Naive thymus-derived CD4-positive, alpha-beta T cell (primary cell): ENCODE measurements at regions not wholly inside any gene's neighbourhood (a gene's known extent, or its start where the extent isn't known, plus 50 kb on each side); places are given as distances from the start of the nearest gene placed in this dataset.
"Not testable (repeated sequence)": the region's sequence is repeated elsewhere in the genome, so short reads cannot be mapped to it uniquely, and the experiment has no call there.

ENCODE experiments used
- ATAC-seq: fragments of 150-1000 bp; cut with Tn5 transposase; 2 replicates; pipeline ENCODE4 v1.10.0; 2021; ENCODE audit warnings: mild to moderate bottlenecking, moderate library complexity
- CTCF ChIA-PET: fragments of 350-600 bp; sonication (Branson Sonifier 250); formaldehyde crosslinking; loops from one replicate; lab custom pipeline; 2021; ENCODE audit warnings: antibody characterized with exemption; lab: Charles Lee
- POLR2A ChIA-PET: fragments of 350-600 bp; sonication (Branson Sonifier 250); formaldehyde crosslinking; loops from one replicate; lab custom pipeline; 2021; ENCODE audit warnings: antibody characterized with exemption, inconsistent platforms; lab: Charles Lee
- DNase-seq, 9 donors: peaks; one replicate each; pipeline versions ENCODE4 v3.0.0 to v3.0.0-alpha.2; 2020 to 2022; ENCODE audit warnings: mixed read lengths in 1 of 9
- H3K27ac ChIP-seq: one replicate; pipeline ENCODE4 v1.7.0; 2013; ENCODE audit warnings: mild to moderate bottlenecking, low read depth, low read length, moderate library complexity
- H3K27me3 ChIP-seq, 2 donors: one replicate each; pipeline ENCODE4 v1.7.0; 2013; ENCODE audit warnings: low read length in 2 of 2, mild to moderate bottlenecking in 2 of 2, moderate library complexity in 2 of 2; ENCODE audit not compliant: control insufficient read depth in 2 of 2, insufficient read depth in 2 of 2
- H3K36me3 ChIP-seq, 3 experiments: 1 replicate in 2 of 3; 2 replicates in 1 of 3; pipeline ENCODE4 v1.7.0; 2013; ENCODE audit warnings: low read length in 3 of 3, mild to moderate bottlenecking in 3 of 3, moderate library complexity in 1 of 3; ENCODE audit not compliant: insufficient read depth in 3 of 3, control insufficient read depth in 2 of 3
- H3K4me1 ChIP-seq, 2 donors: one replicate each; pipeline ENCODE4 v1.7.0; 2013; ENCODE audit warnings: low read length in 2 of 2, mild to moderate bottlenecking in 2 of 2, moderate library complexity in 1 of 2; ENCODE audit not compliant: control insufficient read depth in 2 of 2, insufficient read depth in 2 of 2
- H3K4me3 ChIP-seq: 2 replicates; pipeline ENCODE4 v1.7.0; 2013; ENCODE audit warnings: mild to moderate bottlenecking, low read length
- H3K9me3 ChIP-seq, 3 experiments: 1 replicate in 2 of 3; 2 replicates in 1 of 3; pipeline ENCODE4 v1.7.0; 2013; ENCODE audit warnings: low read length in 3 of 3; ENCODE audit not compliant: control insufficient read depth in 2 of 3
- H3K27ac Mint-ChIP-seq, 9 donors: one replicate each; pipeline ENCODE4 v1.8.0; 2020 to 2022; ENCODE audit warnings: mixed read lengths in 9 of 9, mild to moderate bottlenecking in 8 of 9, moderate library complexity in 5 of 9, inconsistent platforms in 2 of 9
- H3K27me3 Mint-ChIP-seq, 5 donors: one replicate each; pipeline ENCODE4 v1.8.0; 2021 to 2022; ENCODE audit warnings: mixed read lengths in 5 of 5, mild to moderate bottlenecking in 1 of 5
- H3K36me3 Mint-ChIP-seq, 5 donors: one replicate each; pipeline ENCODE4 v1.8.0; 2020 to 2022; ENCODE audit warnings: mixed read lengths in 5 of 5, mild to moderate bottlenecking in 3 of 5, inconsistent platforms in 1 of 5
- H3K4me1 Mint-ChIP-seq, 7 donors: one replicate each; pipeline ENCODE4 v1.8.0; 2020 to 2022; ENCODE audit warnings: mixed read lengths in 7 of 7, mild to moderate bottlenecking in 3 of 7, inconsistent platforms in 1 of 7
- H3K4me3 Mint-ChIP-seq, 10 donors: one replicate each; pipeline ENCODE4 v1.8.0; 2020 to 2022; ENCODE audit warnings: mild to moderate bottlenecking in 10 of 10, mixed read lengths in 10 of 10, moderate library complexity in 6 of 10, inconsistent platforms in 2 of 10
- H3K9me3 Mint-ChIP-seq, 11 donors: one replicate each; pipeline ENCODE4 v1.8.0; 2020 to 2022; ENCODE audit warnings: mixed read lengths in 11 of 11, mild to moderate bottlenecking in 4 of 11, inconsistent platforms in 1 of 11, moderate library complexity in 1 of 11
- intact Hi-C, 2 donors: fragments of 100-400 bp; cut with micrococcal nuclease; formaldehyde crosslinking; loops; one replicate each; pipeline ENCODE4 v1.15.1; 2023

GRCh38 chr9:42534325-42534983 is 351.0 kb downstream of the SPATA31A6 start:
- H3K9me3 ChIP-seq, H3K27ac ChIP-seq, H3K4me1 Mint-ChIP-seq, CTCF ChIA-PET, H3K27me3 Mint-ChIP-seq, intact Hi-C loops, H3K4me1 ChIP-seq, H3K27me3 ChIP-seq, H3K36me3 ChIP-seq, H3K27ac Mint-ChIP-seq, H3K36me3 Mint-ChIP-seq, ATAC-seq, H3K4me3 ChIP-seq, POLR2A ChIA-PET, DNase-seq, H3K9me3 Mint-ChIP-seq, H3K4me3 Mint-ChIP-seq: not testable (repeated sequence)

- POLR2A ChIA-PET, ATAC-seq: not testable (repeated sequence)
These were observed 351.5 kb downstream of the SPATA31A6 start for GRCh38 chr9:42534984-42535325.

GRCh38 chr9:42550789-42551357 is 367.4 kb downstream of the SPATA31A6 start:
- H3K9me3 Mint-ChIP-seq, H3K9me3 ChIP-seq, intact Hi-C loops, H3K4me3 Mint-ChIP-seq, POLR2A ChIA-PET, H3K36me3 ChIP-seq, H3K27me3 ChIP-seq, CTCF ChIA-PET, H3K27me3 Mint-ChIP-seq, H3K36me3 Mint-ChIP-seq, H3K27ac ChIP-seq, H3K4me1 Mint-ChIP-seq, H3K4me1 ChIP-seq, H3K27ac Mint-ChIP-seq, H3K4me3 ChIP-seq: not testable (repeated sequence)
- DNase-seq (peak in 7 of 9 donors; percentile 3 to 24 (median 13)), ATAC-seq (peak; percentile 63)

More at GRCh38 chr9:42534984-42535325, 351.5 kb downstream of the SPATA31A6 start:
- intact Hi-C loops, H3K36me3 ChIP-seq, H3K36me3 Mint-ChIP-seq, H3K27ac ChIP-seq, CTCF ChIA-PET, H3K9me3 Mint-ChIP-seq, H3K4me1 Mint-ChIP-seq, H3K27ac Mint-ChIP-seq, H3K9me3 ChIP-seq, H3K4me3 ChIP-seq, H3K27me3 ChIP-seq, H3K4me3 Mint-ChIP-seq, H3K4me1 ChIP-seq, H3K27me3 Mint-ChIP-seq: not testable (repeated sequence)
- peak in 3 of 9 donors; percentile 4 to 25 (median 9) for DNase-seq

GRCh38 chr9:42568530-42568929 is 385.1 kb downstream of the SPATA31A6 start:
- intact Hi-C loops, CTCF ChIA-PET, POLR2A ChIA-PET, H3K9me3 ChIP-seq, H3K4me1 ChIP-seq, H3K36me3 Mint-ChIP-seq, ATAC-seq, H3K9me3 Mint-ChIP-seq, H3K4me1 Mint-ChIP-seq, H3K27me3 ChIP-seq, H3K36me3 ChIP-seq, H3K4me3 ChIP-seq, H3K27me3 Mint-ChIP-seq, H3K27ac ChIP-seq: not testable (repeated sequence)
- H3K27ac Mint-ChIP-seq, result peak overlapping the region in 2 of 9 donors; percentile 73 to 75
- H3K4me3 Mint-ChIP-seq, result peak overlapping the region in 3 of 10 donors; percentile 40 to 77 (median 48)
- peak in 3 of 9 donors; percentile 1 to 53 (median 21) for DNase-seq

- H3K9me3 Mint-ChIP-seq, H3K4me3 ChIP-seq, H3K9me3 ChIP-seq, H3K36me3 ChIP-seq, CTCF ChIA-PET, H3K4me1 Mint-ChIP-seq, H3K27me3 Mint-ChIP-seq, H3K27ac Mint-ChIP-seq, ATAC-seq, H3K4me1 ChIP-seq, POLR2A ChIA-PET, H3K36me3 Mint-ChIP-seq, H3K27me3 ChIP-seq, H3K27ac ChIP-seq, intact Hi-C loops: not testable (repeated sequence)
- H3K4me3 Mint-ChIP-seq, result peak overlapping the region in 2 of 10 donors; percentile 40 to 77
- peak in 8 of 9 donors; percentile 0 to 34 (median 22) for DNase-seq
These were observed 385.6 kb downstream of the SPATA31A6 start for GRCh38 chr9:42568942-42569556.

GRCh38 chr9:42577851-42578250 is 394.4 kb downstream of the SPATA31A6 start:
- H3K9me3 ChIP-seq, H3K36me3 ChIP-seq, H3K27ac Mint-ChIP-seq, H3K36me3 Mint-ChIP-seq, CTCF ChIA-PET, H3K4me3 Mint-ChIP-seq, H3K9me3 Mint-ChIP-seq, H3K27me3 Mint-ChIP-seq, DNase-seq, ATAC-seq, intact Hi-C loops, H3K4me1 Mint-ChIP-seq, H3K27ac ChIP-seq, H3K4me1 ChIP-seq, H3K27me3 ChIP-seq, POLR2A ChIA-PET, H3K4me3 ChIP-seq: not testable (repeated sequence)
